ENCODE measurements at regions not wholly inside any gene's neighbourhood (a gene's known extent, or its start where the extent isn't known, plus 50 kb on each side); places are given as distances from the start of the nearest gene placed in this dataset.

DNA sequence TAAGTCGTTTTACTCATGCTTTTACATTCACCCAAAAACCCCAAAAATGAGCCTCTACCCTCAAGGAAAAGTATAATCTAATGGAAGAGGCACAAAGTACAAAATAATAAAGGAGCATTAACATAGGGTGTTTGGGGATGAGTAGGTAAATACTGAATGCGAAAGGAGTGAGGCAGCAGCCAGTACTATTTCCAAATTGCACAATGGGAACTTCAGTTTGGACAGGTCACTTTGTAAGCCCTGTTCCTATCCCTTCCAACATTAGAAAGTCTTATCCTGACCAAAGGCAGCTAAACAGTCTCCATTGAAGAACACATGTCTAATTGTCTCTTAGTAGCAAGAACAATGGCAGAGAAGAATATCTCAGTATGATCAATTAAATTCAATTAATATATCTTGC is 728.3 kb downstream of the GBE1 start:
- intact Hi-C loops (cut with DNase I; ENCODE audit: low total_unique reads) (no loop called here), in situ Hi-C loops (cut with MboI; ENCODE audit: low pct_ligation_motif_present in 1 of 4, low pct_unique_long_range_greater_than_20kb in 1 of 4, low sequenced_read_pairs in 3 of 4) (no loop called here)
- H3K4me3 ChIP-seq, result no peak overlapping the region
- H3K9me3 ChIP-seq, result no peaks in the 10 kb centered on the region
- no peaks in the 10 kb centered on the region for H3K27me3 ChIP-seq
- no peaks in the 10 kb centered on the region for H3K36me3 ChIP-seq
- no peak overlapping the region for H3K27ac ChIP-seq
- no peak for TF ChIP-seq EP300 (IDR thresholded peaks at IDR 0.05; ENCODE audit: low read depth)
- no peak for TF ChIP-seq POLR2A (IDR thresholded peaks at IDR 0.05)
- TF ChIP-seq, protein P1, sequence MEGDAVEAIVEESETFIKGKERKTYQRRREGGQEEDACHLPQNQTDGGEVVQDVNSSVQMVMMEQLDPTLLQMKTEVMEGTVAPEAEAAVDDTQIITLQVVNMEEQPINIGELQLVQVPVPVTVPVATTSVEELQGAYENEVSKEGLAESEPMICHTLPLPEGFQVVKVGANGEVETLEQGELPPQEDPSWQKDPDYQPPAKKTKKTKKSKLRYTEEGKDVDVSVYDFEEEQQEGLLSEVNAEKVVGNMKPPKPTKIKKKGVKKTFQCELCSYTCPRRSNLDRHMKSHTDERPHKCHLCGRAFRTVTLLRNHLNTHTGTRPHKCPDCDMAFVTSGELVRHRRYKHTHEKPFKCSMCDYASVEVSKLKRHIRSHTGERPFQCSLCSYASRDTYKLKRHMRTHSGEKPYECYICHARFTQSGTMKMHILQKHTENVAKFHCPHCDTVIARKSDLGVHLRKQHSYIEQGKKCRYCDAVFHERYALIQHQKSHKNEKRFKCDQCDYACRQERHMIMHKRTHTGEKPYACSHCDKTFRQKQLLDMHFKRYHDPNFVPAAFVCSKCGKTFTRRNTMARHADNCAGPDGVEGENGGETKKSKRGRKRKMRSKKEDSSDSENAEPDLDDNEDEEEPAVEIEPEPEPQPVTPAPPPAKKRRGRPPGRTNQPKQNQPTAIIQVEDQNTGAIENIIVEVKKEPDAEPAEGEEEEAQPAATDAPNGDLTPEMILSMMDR (IDR thresholded peaks at IDR 0.05), result no peak
- TF ChIP-seq POLR2AphosphoS5 (IDR thresholded peaks at IDR 0.05), result no peak
- 69 to 74% methylated on average over 2 of the region's 2 CpGs for WGBS, 2 donors (ENCODE audit: low coverage in 1 of 2)
- no peak for DNase-seq
- no peaks in the 10 kb centered on the region for H3K4me1 ChIP-seq

DNA sequence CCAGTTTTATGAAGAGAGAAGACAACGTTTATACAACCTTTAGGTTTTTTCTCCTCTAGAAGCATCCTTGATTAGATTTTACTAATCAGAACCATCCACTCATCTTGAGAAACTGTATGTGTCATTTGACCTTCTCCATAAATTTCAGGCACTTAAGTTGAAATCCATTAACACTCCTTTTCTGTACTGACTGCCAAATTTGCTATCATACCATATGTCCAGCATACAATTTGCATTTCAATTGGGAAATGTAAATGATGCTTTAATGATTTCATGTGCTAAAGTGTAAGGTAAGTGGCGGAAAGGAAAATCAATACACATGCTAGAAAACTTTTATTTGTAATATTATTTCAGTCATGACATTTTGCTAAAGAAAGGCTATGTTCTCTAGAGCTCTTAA is 731.6 kb downstream of the GBE1 start:
- H3K36me3 ChIP-seq, result no peaks in the 10 kb centered on the region
- no peaks in the 10 kb centered on the region for H3K27me3 ChIP-seq
- H3K9me3 ChIP-seq, result no peaks in the 10 kb centered on the region
- in situ Hi-C loops (cut with MboI; ENCODE audit: low pct_ligation_motif_present in 1 of 4, low pct_unique_long_range_greater_than_20kb in 1 of 4, low sequenced_read_pairs in 3 of 4), result no loop called here
- intact Hi-C loops (cut with DNase I; ENCODE audit: low total_unique reads), result no loop called here
- no peaks in the 10 kb centered on the region for H3K4me1 ChIP-seq
- no peak for DNase-seq
- TF ChIP-seq, protein P1 (IDR thresholded peaks at IDR 0.05), result no peak
- TF ChIP-seq POLR2A (IDR thresholded peaks at IDR 0.05) (no peak), POLR2AphosphoS5 (IDR thresholded peaks at IDR 0.05) (no peak), EP300 (IDR thresholded peaks at IDR 0.05; ENCODE audit: low read depth) (no peak)
- H3K27ac ChIP-seq, result no peak overlapping the region
- no peak overlapping the region for H3K4me3 ChIP-seq
- WGBS, 2 donors (ENCODE audit: low coverage in 1 of 2), result 52 to 60% methylated on average over 2 of the region's 2 CpGs

DNA sequence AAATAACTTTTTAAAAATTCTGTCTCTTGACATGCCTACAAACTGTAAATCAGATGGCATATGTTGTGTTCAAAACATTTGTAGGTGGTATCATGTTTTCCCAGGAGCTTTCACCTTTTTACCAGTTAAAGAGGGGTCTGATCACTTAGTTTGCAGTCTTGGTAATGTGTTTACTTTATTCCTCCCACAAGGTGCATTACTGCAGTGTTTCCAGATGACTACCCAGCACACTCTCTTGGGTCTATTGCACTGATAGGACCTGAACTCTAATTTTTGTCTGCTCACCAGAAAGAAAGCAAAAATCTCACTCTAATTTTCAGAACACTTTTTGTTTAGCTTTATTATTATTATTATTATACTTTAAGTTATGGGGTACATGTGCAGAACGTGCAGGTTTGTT is 734.1 kb downstream of the GBE1 start:
- H3K36me3 ChIP-seq, result no peaks in the 10 kb centered on the region
- no peaks in the 10 kb centered on the region for H3K9me3 ChIP-seq
- H3K4me1 ChIP-seq, result no peaks in the 10 kb centered on the region
- H3K27me3 ChIP-seq, result no peaks in the 10 kb centered on the region
- TF ChIP-seq, protein P1 (IDR thresholded peaks at IDR 0.05), result no peak
- TF ChIP-seq EP300 (IDR thresholded peaks at IDR 0.05; ENCODE audit: low read depth), result no peak
- no peak for TF ChIP-seq POLR2AphosphoS5 (IDR thresholded peaks at IDR 0.05)
- TF ChIP-seq POLR2A (IDR thresholded peaks at IDR 0.05), result no peak
- in situ Hi-C loops (cut with MboI; ENCODE audit: low pct_ligation_motif_present in 1 of 4, low pct_unique_long_range_greater_than_20kb in 1 of 4, low sequenced_read_pairs in 3 of 4) (no loop called here), intact Hi-C loops (cut with DNase I; ENCODE audit: low total_unique reads) (no loop called here)
- no peak for DNase-seq
- no peak overlapping the region for H3K4me3 ChIP-seq
- WGBS, 2 donors (ENCODE audit: low coverage in 1 of 2), result 86 to 93% methylated on average over 1 of the region's 1 CpG
- H3K27ac ChIP-seq, result no peak overlapping the region

DNA sequence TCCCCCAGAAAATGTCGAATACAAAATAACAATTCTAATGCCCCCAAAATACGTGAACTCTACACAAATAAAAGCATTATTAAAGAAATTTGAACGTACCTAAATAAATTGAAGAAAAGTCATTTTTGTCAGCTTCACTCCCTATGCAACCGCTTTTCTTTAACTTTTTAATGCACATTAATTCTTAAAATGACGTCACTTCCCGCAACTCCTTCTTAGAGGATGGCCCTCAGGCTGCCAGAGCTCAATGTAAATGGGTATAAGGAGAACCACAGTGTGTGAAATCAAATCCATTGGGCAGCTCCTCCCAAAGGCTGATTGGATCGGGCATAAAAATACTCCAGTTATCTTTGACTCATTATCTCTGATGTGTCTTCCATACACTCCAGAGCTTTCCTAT is 736.9 kb downstream of the GBE1 start:
- 81 to 86% methylated on average over 7 of the region's 7 CpGs for WGBS, 2 donors (ENCODE audit: low coverage in 1 of 2)
- H3K27me3 ChIP-seq, result no peaks in the 10 kb centered on the region
- H3K9me3 ChIP-seq, result no peaks in the 10 kb centered on the region
- in situ Hi-C loops (cut with MboI; ENCODE audit: low pct_ligation_motif_present in 1 of 4, low pct_unique_long_range_greater_than_20kb in 1 of 4, low sequenced_read_pairs in 3 of 4) (no loop called here), intact Hi-C loops (cut with DNase I; ENCODE audit: low total_unique reads) (no loop called here)
- H3K27ac ChIP-seq, result no peak overlapping the region
- H3K4me3 ChIP-seq, result no peak overlapping the region
- no peak for DNase-seq
- TF ChIP-seq POLR2A (IDR thresholded peaks at IDR 0.05), result no peak
- no peak for TF ChIP-seq EP300 (IDR thresholded peaks at IDR 0.05; ENCODE audit: low read depth)
- TF ChIP-seq POLR2AphosphoS5 (IDR thresholded peaks at IDR 0.05), result no peak
- TF ChIP-seq, protein P1 (IDR thresholded peaks at IDR 0.05), result no peak
- H3K4me1 ChIP-seq, result no peaks in the 10 kb centered on the region
- no peaks in the 10 kb centered on the region for H3K36me3 ChIP-seq
